T-cell (primary cell): ENCODE measurements at regions not wholly inside any gene's neighbourhood (a gene's known extent, or its start where the extent isn't known, plus 50 kb on each side); places are given as distances from the start of the nearest gene placed in this dataset.
"Not testable (repeated sequence)": the region's sequence is repeated elsewhere in the genome, so short reads cannot be mapped to it uniquely, and the experiment has no call there.

Source experiments
- ATAC-seq, 4 experiments: fragments of 200-7000 bp in 3 of 4; fragments of 150-1000 bp in 1 of 4; cut with Tn5 transposase; replicated peaks in 1 of 4; 1 replicate in 3 of 4; 2 replicates in 1 of 4; pipeline ENCODE4 v1.10.0; 2021; ENCODE audit warnings: moderate library complexity in 3 of 4, mild to moderate bottlenecking in 2 of 4, moderate number of reproducible peaks in 1 of 4
- CTCF ChIA-PET, 2 donors: fragments of 300-600 bp; sonication (Branson Sonifier 250); formaldehyde crosslinking; loops; one replicate each; lab custom pipeline; 2022; ENCODE audit warnings: antibody characterized with exemption in 2 of 2; lab: Charles Lee
- POLR2A ChIA-PET, 2 donors: fragments of 300-600 bp; sonication (Branson Sonifier 250); formaldehyde crosslinking; loops; one replicate each; lab custom pipeline; 2022; ENCODE audit warnings: antibody characterized with exemption in 2 of 2; lab: Charles Lee
- DNase-seq, 35 experiments: peaks; one replicate each; pipeline versions ENCODE4 v3.0.0 to v3.0.0-alpha.2; 2013 to 2023
- H3K27ac ChIP-seq: one replicate; pipeline ENCODE4 v1.5.1; 2013; ENCODE audit warnings: low read length
- H3K27me3 ChIP-seq, 2 experiments: replicated peaks in 1 of 2; 1 replicate in 1 of 2; 2 replicates in 1 of 2; pipeline versions ENCODE4 v1.6.1 to v1.7.0; 2013; ENCODE audit warnings: low read length in 1 of 2, mixed read lengths in 1 of 2; ENCODE audit not compliant: control insufficient read depth in 2 of 2, insufficient read depth in 2 of 2; ENCODE audit errors: extremely low read depth in 1 of 2
- H3K36me3 ChIP-seq, 2 donors: 1 replicate in 1 of 2; 2 replicates in 1 of 2; pipeline versions ENCODE4 v1.6.1 to v1.7.0; 2013; ENCODE audit warnings: low read length in 1 of 2; ENCODE audit not compliant: control insufficient read depth in 2 of 2, insufficient read depth in 1 of 2; ENCODE audit errors: extremely low read depth in 1 of 2
- H3K4me1 ChIP-seq, 2 experiments: 1 replicate in 1 of 2; 2 replicates in 1 of 2; pipeline versions ENCODE4 v1.6.1 to v1.7.0; 2013; ENCODE audit warnings: low read length in 2 of 2, mixed read lengths in 1 of 2; ENCODE audit not compliant: insufficient read depth in 2 of 2, control insufficient read depth in 1 of 2; ENCODE audit errors: extremely low read depth in 1 of 2
- H3K4me3 ChIP-seq, 2 donors: 1 replicate in 1 of 2; 2 replicates in 1 of 2; pipeline versions ENCODE4 v1.5.1 to v1.7.0; 2013; ENCODE audit warnings: mild to moderate bottlenecking in 2 of 2, low read length in 1 of 2, moderate library complexity in 1 of 2; ENCODE audit not compliant: control insufficient read depth in 1 of 2; ENCODE audit errors: extremely low read depth in 1 of 2
- H3K9me3 ChIP-seq: 2 replicates; pipeline ENCODE4 v1.7.0; 2013
- H3K27ac Mint-ChIP-seq, 2 donors: one replicate each; pipeline ENCODE4 v1.8.0; 2020 to 2021; ENCODE audit warnings: mild to moderate bottlenecking in 2 of 2, mixed read lengths in 2 of 2
- H3K27me3 Mint-ChIP-seq, 2 donors: one replicate each; pipeline ENCODE4 v1.8.0; 2021 to 2022; ENCODE audit warnings: mixed read lengths in 2 of 2
- H3K36me3 Mint-ChIP-seq: one replicate; pipeline ENCODE4 v1.8.0; 2021; ENCODE audit warnings: mixed read lengths
- H3K4me1 Mint-ChIP-seq, 3 donors: one replicate each; pipeline ENCODE4 v1.8.0; 2020 to 2022; ENCODE audit warnings: mixed read lengths in 3 of 3, mild to moderate bottlenecking in 1 of 3
- H3K4me3 Mint-ChIP-seq, 3 donors: one replicate each; pipeline ENCODE4 v1.8.0; 2020 to 2022; ENCODE audit warnings: mild to moderate bottlenecking in 3 of 3, mixed read lengths in 3 of 3, moderate library complexity in 3 of 3
- H3K9me3 Mint-ChIP-seq, 3 donors: one replicate each; pipeline ENCODE4 v1.8.0; 2020 to 2022; ENCODE audit warnings: mixed read lengths in 3 of 3
- WGBS: methylation state at CpG from one replicate; pipeline ENCODE4 v1.1.5; 2013; ENCODE audit warnings: missing lambda C conversion rate; ENCODE audit not compliant: insufficient coverage; 5-methylcytosine and 5-hydroxymethylcytosine counted together

DNA sequence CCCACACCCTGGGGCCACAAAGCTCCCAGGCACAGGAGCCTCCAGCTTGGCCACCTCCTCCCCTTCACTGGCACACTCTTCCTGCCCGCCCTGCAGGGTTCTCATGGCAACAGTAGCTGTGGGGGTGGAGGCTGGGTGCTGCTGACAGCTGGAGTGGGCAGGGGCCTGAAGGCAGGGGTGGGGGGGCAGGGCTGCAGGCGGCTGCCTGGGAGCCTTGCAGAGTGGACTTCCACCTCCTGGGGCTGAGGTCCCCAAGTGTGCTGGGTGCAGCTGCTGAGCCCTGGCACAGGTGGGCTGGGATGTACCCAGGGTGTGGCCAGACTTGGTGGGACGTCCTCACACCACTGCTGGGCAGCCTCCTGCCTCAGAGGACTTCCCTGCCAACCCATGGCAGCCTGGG is 254.8 kb downstream of the ANKRD30B start:
- H3K4me3 ChIP-seq, DNase-seq, H3K27ac ChIP-seq, H3K36me3 ChIP-seq, ATAC-seq, H3K4me3 Mint-ChIP-seq, H3K27me3 Mint-ChIP-seq, H3K9me3 ChIP-seq, H3K27ac Mint-ChIP-seq, POLR2A ChIA-PET, H3K4me1 ChIP-seq, CTCF ChIA-PET, H3K9me3 Mint-ChIP-seq, H3K4me1 Mint-ChIP-seq, H3K27me3 ChIP-seq, H3K36me3 Mint-ChIP-seq: not testable (repeated sequence)
- WGBS: no CpG with 5 or more reads among the region's 3 CpGs

DNA sequence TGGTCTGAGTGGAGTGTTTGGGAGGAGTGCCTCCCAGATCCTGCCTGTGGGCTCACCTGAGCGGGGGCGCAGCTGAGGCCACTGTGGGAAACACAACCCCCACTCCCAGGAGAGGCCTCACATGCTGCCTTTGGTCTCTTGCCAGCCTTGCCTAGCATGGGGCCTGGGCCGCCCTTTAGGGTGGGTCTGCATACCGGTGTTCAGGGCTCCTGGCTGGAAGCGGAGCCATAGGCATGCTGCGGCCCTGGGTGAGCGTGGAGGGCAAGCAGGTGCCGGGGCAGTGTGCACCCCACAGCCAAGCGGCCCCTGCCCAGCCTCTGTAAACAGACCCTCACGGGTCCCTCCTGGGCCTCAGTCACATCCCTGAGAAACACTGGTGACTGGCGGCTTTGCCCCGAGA is 255.3 kb downstream of the ANKRD30B start:
- H3K4me3 Mint-ChIP-seq, H3K27me3 Mint-ChIP-seq, ATAC-seq, H3K27ac ChIP-seq, DNase-seq, H3K4me3 ChIP-seq, H3K9me3 ChIP-seq, H3K36me3 Mint-ChIP-seq, H3K27ac Mint-ChIP-seq, CTCF ChIA-PET, POLR2A ChIA-PET, H3K36me3 ChIP-seq, H3K4me1 ChIP-seq, H3K9me3 Mint-ChIP-seq, H3K4me1 Mint-ChIP-seq, H3K27me3 ChIP-seq: not testable (repeated sequence)
- 87% methylated on average over 8 of the region's 12 CpGs for WGBS

DNA sequence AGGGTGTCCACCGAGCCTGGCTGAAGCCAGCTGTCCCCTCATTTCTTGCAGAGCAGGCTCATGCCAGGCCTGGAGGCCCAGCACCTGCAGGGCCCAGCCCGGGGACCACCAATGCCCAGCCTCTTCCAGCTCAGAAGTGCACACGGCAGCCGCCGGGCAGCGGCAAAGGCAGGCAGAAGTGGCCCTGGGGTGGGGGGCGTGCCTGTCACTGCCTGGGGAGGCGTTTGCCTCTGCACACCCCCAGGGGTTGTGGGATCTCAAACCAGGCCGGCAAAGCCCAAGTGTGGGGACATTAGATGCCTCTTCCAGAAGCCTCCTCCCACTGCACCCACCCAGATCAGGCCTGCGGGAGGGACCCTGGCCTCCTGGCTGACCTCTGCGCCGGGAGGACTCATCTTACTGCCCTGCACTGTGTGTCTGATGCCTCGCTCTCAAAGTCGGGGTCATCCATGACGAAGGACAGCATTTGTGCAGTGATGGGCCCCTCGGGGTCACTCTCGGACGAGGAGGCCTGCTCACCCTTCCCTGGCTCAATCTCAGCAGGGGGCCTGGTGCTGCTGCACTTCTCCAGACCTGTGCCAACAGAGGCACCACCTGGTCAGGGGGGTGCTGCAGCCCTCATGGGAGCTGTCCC is 255.8 kb downstream of the ANKRD30B start:
- H3K4me1 Mint-ChIP-seq, ATAC-seq, CTCF ChIA-PET, H3K36me3 ChIP-seq, H3K9me3 Mint-ChIP-seq, H3K4me1 ChIP-seq, H3K27me3 ChIP-seq, H3K4me3 ChIP-seq, DNase-seq, H3K9me3 ChIP-seq, POLR2A ChIA-PET, H3K27me3 Mint-ChIP-seq, H3K4me3 Mint-ChIP-seq, H3K27ac ChIP-seq, H3K36me3 Mint-ChIP-seq, H3K27ac Mint-ChIP-seq: not testable (repeated sequence)
- WGBS: 89% methylated on average over 12 of the region's 18 CpGs

DNA sequence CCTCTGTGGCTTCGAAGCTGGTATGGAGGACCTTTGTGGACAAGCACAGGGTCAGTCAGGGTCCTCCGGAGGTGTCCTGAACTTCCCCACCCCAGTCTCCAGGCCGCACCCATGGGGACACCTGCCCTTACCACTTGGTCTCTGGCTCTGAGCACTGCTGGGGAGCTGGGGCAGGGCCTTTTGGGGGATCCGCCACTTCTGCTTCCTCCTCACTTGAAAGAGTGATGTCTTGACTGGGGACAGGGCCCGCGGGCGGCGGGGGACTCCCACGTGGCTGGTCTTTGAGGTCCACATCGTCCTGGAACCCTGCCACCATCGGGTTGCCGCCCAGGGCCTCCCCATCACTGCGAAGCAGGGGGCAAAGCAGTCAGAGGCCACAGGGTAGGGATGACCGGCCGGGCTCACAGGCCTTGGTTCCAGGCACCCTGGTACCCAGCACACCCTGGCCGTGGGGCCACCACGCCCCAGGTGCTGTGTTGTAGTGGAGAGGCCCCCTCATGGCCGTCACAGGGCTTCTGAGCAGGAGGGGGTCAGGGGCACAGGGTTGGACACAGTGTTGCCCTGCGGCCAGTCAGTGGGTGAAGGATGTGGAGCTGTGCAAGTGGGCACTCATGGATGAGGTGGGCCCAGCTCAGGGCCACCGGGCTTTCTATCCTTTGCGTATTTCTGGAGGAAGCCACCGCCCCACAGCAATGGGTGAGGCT is 256.4 kb downstream of the ANKRD30B start:
- H3K4me1 ChIP-seq, ATAC-seq, H3K36me3 Mint-ChIP-seq, DNase-seq, POLR2A ChIA-PET, H3K9me3 Mint-ChIP-seq, H3K4me3 Mint-ChIP-seq, H3K9me3 ChIP-seq, H3K27ac Mint-ChIP-seq, H3K27me3 ChIP-seq, H3K27me3 Mint-ChIP-seq, H3K27ac ChIP-seq, H3K4me3 ChIP-seq, CTCF ChIA-PET, H3K36me3 ChIP-seq, H3K4me1 Mint-ChIP-seq: not testable (repeated sequence)
- 85% methylated on average over 13 of the region's 22 CpGs for WGBS

DNA sequence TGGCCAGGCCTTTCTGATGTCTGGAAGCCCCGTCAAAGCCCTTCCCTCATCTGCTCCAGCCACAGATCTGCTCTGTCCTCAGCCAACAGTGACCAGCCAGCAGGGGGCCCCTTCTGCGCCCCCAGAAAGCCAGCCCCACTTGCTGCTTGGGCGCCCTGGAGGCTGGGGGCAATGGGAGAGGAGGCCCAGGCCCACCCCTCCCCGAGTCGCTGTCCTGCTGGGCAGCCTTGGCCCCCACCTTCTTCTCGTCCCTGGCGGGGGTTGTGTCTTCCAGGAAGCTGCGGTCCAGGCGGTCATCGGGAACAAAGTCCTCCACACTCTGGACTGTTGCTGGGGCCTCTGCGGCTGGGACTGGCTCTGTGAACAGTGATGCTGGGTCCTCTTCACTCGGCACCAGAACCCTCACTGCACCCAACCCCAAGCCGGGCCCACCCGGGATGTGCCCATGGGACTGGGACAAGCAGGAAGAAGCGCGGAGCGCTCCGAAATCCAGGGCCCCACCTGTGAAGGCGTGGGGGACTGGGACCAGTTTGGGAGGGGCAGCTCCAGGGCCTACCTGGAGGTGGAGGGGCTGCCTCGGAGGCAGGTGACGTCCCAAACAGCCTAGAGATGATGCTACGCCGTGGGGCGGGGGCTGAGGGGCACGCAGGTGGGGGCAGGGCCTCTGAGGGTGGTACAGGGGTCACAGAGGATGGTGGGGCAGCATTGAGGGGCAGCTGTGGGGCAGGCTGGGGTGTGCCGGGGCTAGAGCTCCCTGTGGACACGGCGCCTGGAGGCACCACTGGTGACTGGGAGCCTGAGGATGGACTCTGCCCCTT is 257.6 kb downstream of the ANKRD30B start:
- Mint-ChIP-seq H3K27me3 (no peaks in the 10 kb centered on the region), H3K4me1 (peaks cover 0 to 1% (median 0%) of the 10 kb centered on the region in 3 donors), H3K27ac (no peak overlapping the region), H3K4me3 (no peak overlapping the region), H3K9me3 (no peaks in the 10 kb centered on the region), H3K36me3 (no peaks in the 10 kb centered on the region)
- H3K9me3 ChIP-seq: no peaks in the 10 kb centered on the region
- H3K27me3 ChIP-seq: peaks cover 0 to 6% of the 10 kb centered on the region in 2 experiments
- WGBS: 85% methylated on average over 20 of the region's 28 CpGs
- no peak overlapping the region for H3K27ac ChIP-seq
- ChIA-PET CTCF (no interaction called here), POLR2A (no interaction called here)
- no peaks in the 10 kb centered on the region for H3K36me3 ChIP-seq
- no peak overlapping the region for H3K4me3 ChIP-seq
- ATAC-seq (no peak), DNase-seq (no peak)
- H3K4me1 ChIP-seq: no peaks in the 10 kb centered on the region

DNA sequence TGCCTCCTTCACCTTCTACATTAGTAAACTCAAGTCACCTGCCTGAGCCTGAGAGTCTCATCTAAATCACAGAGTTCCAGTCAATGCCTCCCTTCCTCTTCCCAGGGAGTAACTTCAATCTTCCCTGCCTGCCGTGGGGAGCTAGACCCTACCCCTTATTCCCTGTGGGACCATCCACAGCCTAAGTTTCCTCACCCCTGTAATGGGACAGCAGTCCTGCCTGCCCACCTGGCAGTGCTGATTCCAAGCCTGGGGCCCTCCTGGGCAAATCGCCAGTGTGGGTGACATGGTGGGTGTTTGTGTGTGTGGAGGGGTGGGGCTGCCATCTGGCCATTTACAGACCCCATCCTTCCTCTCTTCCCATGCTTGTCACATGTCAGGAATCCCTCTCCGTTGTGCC is 258.6 kb downstream of the ANKRD30B start:
- POLR2A ChIA-PET: not testable (repeated sequence)

More for the DNA sequence above, 258.6 kb downstream of the ANKRD30B start:
- H3K36me3 ChIP-seq, H3K4me1 ChIP-seq, H3K4me3 ChIP-seq, DNase-seq, H3K27ac ChIP-seq, ATAC-seq, H3K9me3 Mint-ChIP-seq, H3K4me1 Mint-ChIP-seq, H3K27me3 Mint-ChIP-seq, H3K27ac Mint-ChIP-seq, CTCF ChIA-PET, H3K36me3 Mint-ChIP-seq, H3K27me3 ChIP-seq, H3K9me3 ChIP-seq, H3K4me3 Mint-ChIP-seq: not testable (repeated sequence)
- no CpG with 5 or more reads among the region's 3 CpGs for WGBS
